CD4-positive, alpha-beta memory T cell (primary cell): ENCODE measurements at regions not wholly inside any gene's neighbourhood (a gene's known extent, or its start where the extent isn't known, plus 50 kb on each side); places are given as distances from the start of the nearest gene placed in this dataset.
A peak's percentile ranks its signal among the peaks of the same experiment; 100 is the strongest.
"Not testable (repeated sequence)": the region's sequence is repeated elsewhere in the genome, so short reads cannot be mapped to it uniquely, and the experiment has no call there.

Experiments used
- CTCF ChIA-PET: fragments of 350-600 bp; sonication (Branson Sonifier 250); formaldehyde crosslinking; loops from one replicate; lab custom pipeline; 2021; ENCODE audit warnings: inconsistent platforms; ENCODE audit not compliant: partially characterized antibody; lab: Charles Lee
- POLR2A ChIA-PET: fragments of 350-600 bp; sonication (Branson Sonifier 250); formaldehyde crosslinking; loops from one replicate; lab custom pipeline; 2021; ENCODE audit not compliant: partially characterized antibody; lab: Charles Lee
- DNase-seq, 5 donors: peaks; one replicate each; pipeline versions ENCODE4 v3.0.0 to v3.0.0-alpha.2; 2020 to 2022; ENCODE audit warnings: mixed read lengths in 1 of 5
- H3K27ac ChIP-seq: one replicate; pipeline ENCODE4 v1.7.0; 2013; ENCODE audit warnings: low read depth, low read length
- H3K27me3 ChIP-seq: 2 replicates; pipeline ENCODE4 v1.7.0; 2013; ENCODE audit warnings: mild to moderate bottlenecking, low read length, moderate library complexity; ENCODE audit not compliant: insufficient read depth
- H3K36me3 ChIP-seq: 2 replicates; pipeline ENCODE4 v1.7.0; 2013; ENCODE audit warnings: mild to moderate bottlenecking, low read length, moderate library complexity; ENCODE audit not compliant: insufficient read depth
- H3K4me1 ChIP-seq: 2 replicates; pipeline ENCODE4 v1.7.0; 2013; ENCODE audit warnings: mild to moderate bottlenecking, low read length, moderate library complexity; ENCODE audit not compliant: insufficient read depth
- H3K4me3 ChIP-seq, 2 donors: one replicate each; pipeline ENCODE4 v1.7.0; 2013; ENCODE audit warnings: low read length in 2 of 2, mild to moderate bottlenecking in 1 of 2
- H3K9me3 ChIP-seq, 2 donors: one replicate each; pipeline ENCODE4 v1.7.0; 2013; ENCODE audit warnings: low read length in 2 of 2, control low read depth in 1 of 2; ENCODE audit not compliant: control insufficient read depth in 1 of 2
- H3K27ac Mint-ChIP-seq, 7 donors: one replicate each; pipeline ENCODE4 v1.8.0; 2020 to 2021; ENCODE audit warnings: mixed read lengths in 7 of 7, mild to moderate bottlenecking in 6 of 7, inconsistent platforms in 3 of 7, moderate library complexity in 3 of 7
- H3K27me3 Mint-ChIP-seq, 2 donors: one replicate each; pipeline ENCODE4 v1.8.0; 2020 to 2021; ENCODE audit warnings: mixed read lengths in 2 of 2
- H3K36me3 Mint-ChIP-seq, 2 donors: one replicate each; pipeline ENCODE4 v1.8.0; 2020 to 2021; ENCODE audit warnings: mixed read lengths in 2 of 2, inconsistent platforms in 1 of 2, mild to moderate bottlenecking in 1 of 2
- H3K4me1 Mint-ChIP-seq, 4 donors: one replicate each; pipeline ENCODE4 v1.8.0; 2020 to 2021; ENCODE audit warnings: mixed read lengths in 4 of 4, mild to moderate bottlenecking in 1 of 4
- H3K4me3 Mint-ChIP-seq, 8 donors: one replicate each; pipeline ENCODE4 v1.8.0; 2020 to 2021; ENCODE audit warnings: mixed read lengths in 8 of 8, mild to moderate bottlenecking in 7 of 8, moderate library complexity in 6 of 8, inconsistent platforms in 3 of 8
- H3K9me3 Mint-ChIP-seq, 8 donors: one replicate each; pipeline ENCODE4 v1.8.0; 2020 to 2021; ENCODE audit warnings: mixed read lengths in 8 of 8, mild to moderate bottlenecking in 5 of 8, inconsistent platforms in 3 of 8, moderate library complexity in 1 of 8
- intact Hi-C: fragments of 100-400 bp; cut with micrococcal nuclease; formaldehyde crosslinking; loops from one replicate; pipeline ENCODE4 v1.15.1; 2023

- no peaks in the 10 kb centered on the region for H3K9me3 ChIP-seq
- ChIA-PET CTCF (no interaction called here), POLR2A (no interaction called here)
- intact Hi-C loops: no loop called here
- H3K27me3 Mint-ChIP-seq: no peaks in the 10 kb centered on the region
- no peak overlapping the region for H3K4me3 Mint-ChIP-seq
- H3K27ac Mint-ChIP-seq: peak overlapping the region in 1 of 7 donors; percentile 5
- H3K4me1 ChIP-seq: no peaks in the 10 kb centered on the region
- no peak for DNase-seq
- H3K27ac ChIP-seq: no peak overlapping the region
- H3K9me3 Mint-ChIP-seq: peaks cover 0 to 7% (median 3%) of the 10 kb centered on the region in 8 donors
- H3K4me3 ChIP-seq: no peak overlapping the region
- no peaks in the 10 kb centered on the region for H3K36me3 ChIP-seq
- no peaks in the 10 kb centered on the region for H3K36me3 Mint-ChIP-seq
- no peaks in the 10 kb centered on the region for H3K27me3 ChIP-seq
- no peaks in the 10 kb centered on the region for H3K4me1 Mint-ChIP-seq
Observed at GRCh38 chr13:62113179-62113578, 697.5 kb upstream of the PCDH20 start.

GRCh38 chr13:62110079-62110478 is 694.4 kb upstream of the PCDH20 start:
- intact Hi-C loops: no loop called here
- no peak overlapping the region for H3K4me3 Mint-ChIP-seq
- no peak overlapping the region for H3K27ac Mint-ChIP-seq
- H3K36me3 Mint-ChIP-seq: no peaks in the 10 kb centered on the region
- CTCF ChIA-PET: no interaction called here
- peaks cover 0 to 11% (median 3%) of the 10 kb centered on the region in 8 donors for H3K9me3 Mint-ChIP-seq
- Histone ChIP-seq H3K4me3 (no peak overlapping the region), H3K27ac (no peak overlapping the region), H3K4me1 (no peaks in the 10 kb centered on the region), H3K36me3 (no peaks in the 10 kb centered on the region), H3K9me3 (no peaks in the 10 kb centered on the region), H3K27me3 (no peaks in the 10 kb centered on the region)
- no peaks in the 10 kb centered on the region for H3K27me3 Mint-ChIP-seq
- DNase-seq: no peak
- no peaks in the 10 kb centered on the region for H3K4me1 Mint-ChIP-seq
- POLR2A ChIA-PET: no interaction called here

GRCh38 chr13:62104136-62104535 is 688.5 kb upstream of the PCDH20 start:
- H3K9me3 ChIP-seq, DNase-seq, POLR2A ChIA-PET, CTCF ChIA-PET, H3K36me3 Mint-ChIP-seq, H3K36me3 ChIP-seq, H3K4me3 Mint-ChIP-seq, H3K4me3 ChIP-seq, H3K4me1 ChIP-seq, H3K27ac Mint-ChIP-seq, H3K27me3 ChIP-seq, intact Hi-C loops, H3K27me3 Mint-ChIP-seq, H3K27ac ChIP-seq, H3K4me1 Mint-ChIP-seq: not testable (repeated sequence)
- peaks cover 0 to 21% (median 5%) of the 10 kb centered on the region in 8 donors for H3K9me3 Mint-ChIP-seq

- intact Hi-C loops: no loop called here
- ChIA-PET POLR2A (no interaction called here), CTCF (no interaction called here)
- no peak overlapping the region for H3K27ac Mint-ChIP-seq
- no peak overlapping the region for H3K27ac ChIP-seq
- H3K9me3 Mint-ChIP-seq: peaks cover 0 to 14% (median 2%) of the 10 kb centered on the region in 8 donors
- no peak overlapping the region for H3K4me3 ChIP-seq
- H3K4me1 Mint-ChIP-seq: no peaks in the 10 kb centered on the region
- H3K36me3 Mint-ChIP-seq: no peaks in the 10 kb centered on the region
- no peaks in the 10 kb centered on the region for H3K27me3 Mint-ChIP-seq
- no peaks in the 10 kb centered on the region for H3K9me3 ChIP-seq
- DNase-seq: no peak
- no peaks in the 10 kb centered on the region for H3K27me3 ChIP-seq
- H3K4me1 ChIP-seq: no peaks in the 10 kb centered on the region
- no peak overlapping the region for H3K4me3 Mint-ChIP-seq
- H3K36me3 ChIP-seq: no peaks in the 10 kb centered on the region
Observed at GRCh38 chr13:62096652-62097051, 681.0 kb upstream of the PCDH20 start.

GRCh38 chr13:62094932-62095331 is 679.3 kb upstream of the PCDH20 start:
- H3K9me3 ChIP-seq: no peaks in the 10 kb centered on the region
- Mint-ChIP-seq H3K4me1 (no peaks in the 10 kb centered on the region), H3K9me3 (peaks cover 0 to 12% (median 2%) of the 10 kb centered on the region in 8 donors), H3K27me3 (no peaks in the 10 kb centered on the region), H3K4me3 (no peak overlapping the region), H3K36me3 (no peaks in the 10 kb centered on the region), H3K27ac (no peak overlapping the region)
- ChIA-PET CTCF (no interaction called here), POLR2A (no interaction called here)
- no peak overlapping the region for H3K4me3 ChIP-seq
- no peak for DNase-seq
- no peaks in the 10 kb centered on the region for H3K27me3 ChIP-seq
- H3K4me1 ChIP-seq: no peaks in the 10 kb centered on the region
- intact Hi-C loops: no loop called here
- no peak overlapping the region for H3K27ac ChIP-seq
- no peaks in the 10 kb centered on the region for H3K36me3 ChIP-seq

GRCh38 chr13:62093984-62094780 is 678.5 kb upstream of the PCDH20 start:
- Histone ChIP-seq H3K27me3 (no peaks in the 10 kb centered on the region), H3K4me1 (no peaks in the 10 kb centered on the region), H3K27ac (no peak overlapping the region), H3K4me3 (no peak overlapping the region), H3K36me3 (no peaks in the 10 kb centered on the region), H3K9me3 (no peaks in the 10 kb centered on the region)
- ChIA-PET CTCF (no interaction called here), POLR2A (no interaction called here)
- H3K36me3 Mint-ChIP-seq: no peaks in the 10 kb centered on the region
- intact Hi-C loops: no loop called here
- H3K4me1 Mint-ChIP-seq: no peaks in the 10 kb centered on the region
- H3K27me3 Mint-ChIP-seq: no peaks in the 10 kb centered on the region
- no peak for DNase-seq
- H3K27ac Mint-ChIP-seq: no peak overlapping the region
- H3K4me3 Mint-ChIP-seq: no peak overlapping the region
- peaks cover 0 to 12% (median 2%) of the 10 kb centered on the region in 8 donors for H3K9me3 Mint-ChIP-seq

GRCh38 chr13:62092949-62093348 is 677.3 kb upstream of the PCDH20 start:
- H3K4me3 Mint-ChIP-seq: no peak overlapping the region
- intact Hi-C loops: no loop called here

More at GRCh38 chr13:62092949-62093348, 677.3 kb upstream of the PCDH20 start:
- H3K27me3 Mint-ChIP-seq: no peaks in the 10 kb centered on the region
- H3K9me3 Mint-ChIP-seq: peaks cover 0 to 12% (median 2%) of the 10 kb centered on the region in 8 donors
- H3K36me3 Mint-ChIP-seq: no peaks in the 10 kb centered on the region
- POLR2A ChIA-PET: no interaction called here
- H3K4me1 Mint-ChIP-seq: no peaks in the 10 kb centered on the region
- H3K27me3 ChIP-seq: no peaks in the 10 kb centered on the region
- H3K4me1 ChIP-seq: no peaks in the 10 kb centered on the region
- H3K4me3 ChIP-seq: no peak overlapping the region
- no peak overlapping the region for H3K27ac Mint-ChIP-seq
- no peak overlapping the region for H3K27ac ChIP-seq
- H3K36me3 ChIP-seq: no peaks in the 10 kb centered on the region
- no peaks in the 10 kb centered on the region for H3K9me3 ChIP-seq
- no peak for DNase-seq
- CTCF ChIA-PET: no interaction called here
